Cardiac muscle cell (in vitro differentiated cells and primary cell): ENCODE measurements at regions not wholly inside any gene's neighbourhood (a gene's known extent, or its start where the extent isn't known, plus 50 kb on each side); places are given as distances from the start of the nearest gene placed in this dataset.

Source experiments
- DNase-seq, 2 donors: peaks; one replicate each; pipeline versions ENCODE4 v3.0.0 to v3.0.0-alpha.2; 2010 to 2017; ENCODE audit warnings: low read depth in 1 of 2, low spot score in 1 of 2
- H3K27ac ChIP-seq: fragments of 200-600 bp; sonication (generic); 2 replicates; pipeline ENCODE4 v1.5.1; 2016
- H3K27me3 ChIP-seq: fragments of 200-600 bp; sonication (generic); 2 replicates; pipeline ENCODE4 v1.6.0; 2016; ENCODE audit warnings: control low read depth
- H3K36me3 ChIP-seq: fragments of 200-600 bp; sonication (generic); 2 replicates; pipeline ENCODE4 v1.5.1; 2016; ENCODE audit warnings: control low read depth
- H3K4me1 ChIP-seq: fragments of 200-600 bp; sonication (generic); 2 replicates; pipeline ENCODE4 v1.8.1; 2017; ENCODE audit warnings: low read depth, mild to moderate bottlenecking, mixed run types
- H3K4me3 ChIP-seq: fragments of 200-600 bp; sonication (generic); 2 replicates; pipeline ENCODE4 v1.5.1; 2016; ENCODE audit warnings: mild to moderate bottlenecking
- H3K9me3 ChIP-seq: fragments of 200-600 bp; sonication (generic); 2 replicates; pipeline ENCODE4 v1.5.1; 2017; ENCODE audit warnings: low read depth, mild to moderate bottlenecking, control low read depth
- TF ChIP-seq, protein P1 (sequence below): IDR thresholded peaks from 2 replicates; pipeline ENCODE4 v1.5.1; 2012; ENCODE audit warnings: low read depth, mild to moderate bottlenecking, low read length

DNA sequence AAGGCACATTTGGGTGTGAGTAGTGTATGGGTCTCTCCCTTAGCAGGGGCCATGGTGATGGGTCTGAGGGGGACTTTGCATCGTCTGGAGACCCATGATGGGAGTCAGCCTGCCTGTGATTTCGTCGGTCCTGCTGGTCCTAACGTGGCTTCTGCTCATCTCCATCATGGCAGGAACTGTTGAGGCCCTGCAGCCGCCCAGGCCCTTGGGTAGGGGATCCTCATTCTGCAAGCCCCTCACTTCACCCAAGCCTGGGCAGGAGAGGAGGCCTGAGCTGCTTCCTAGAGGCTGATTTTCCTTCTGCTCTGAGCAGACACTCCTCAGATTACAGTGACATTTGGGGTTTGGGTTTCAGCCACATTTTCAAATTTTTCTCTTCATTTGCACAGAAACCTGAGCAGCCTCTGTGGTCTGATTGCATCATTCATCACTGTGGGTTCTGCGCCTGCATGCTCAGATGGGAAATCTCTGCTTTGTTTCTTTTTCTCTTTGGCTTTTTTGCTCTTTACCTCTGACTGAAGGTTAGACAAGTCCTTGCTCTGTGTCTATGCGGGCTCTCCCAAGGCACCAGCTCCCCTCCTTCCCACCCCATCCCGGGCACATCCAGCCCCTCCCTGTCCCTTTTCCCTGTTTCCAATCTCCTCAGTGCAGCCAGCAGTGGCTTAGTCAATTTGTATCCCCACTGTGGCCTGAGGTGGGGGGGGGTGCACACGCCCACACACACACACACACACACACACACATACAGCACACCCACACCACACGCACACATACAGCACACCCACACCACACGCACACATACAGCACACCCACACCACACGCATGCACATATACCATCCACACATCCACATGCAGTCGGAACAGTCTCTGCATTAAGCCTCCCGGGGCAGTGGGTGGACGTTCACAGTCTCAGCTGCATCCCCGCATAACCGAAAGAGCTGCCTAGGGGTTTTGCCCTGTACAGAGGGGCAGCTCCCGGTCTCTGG lies 305.4 kb upstream of the HS6ST1 start:
- Histone ChIP-seq H3K36me3 (no peaks in the 10 kb centered on the region), H3K9me3 (no peaks in the 10 kb centered on the region), H3K27ac (no peak overlapping the region), H3K27me3 (peaks cover 35% of the 10 kb centered on the region), H3K4me3 (no peak overlapping the region), H3K4me1 (no peaks in the 10 kb centered on the region)
- TF ChIP-seq, protein P1, sequence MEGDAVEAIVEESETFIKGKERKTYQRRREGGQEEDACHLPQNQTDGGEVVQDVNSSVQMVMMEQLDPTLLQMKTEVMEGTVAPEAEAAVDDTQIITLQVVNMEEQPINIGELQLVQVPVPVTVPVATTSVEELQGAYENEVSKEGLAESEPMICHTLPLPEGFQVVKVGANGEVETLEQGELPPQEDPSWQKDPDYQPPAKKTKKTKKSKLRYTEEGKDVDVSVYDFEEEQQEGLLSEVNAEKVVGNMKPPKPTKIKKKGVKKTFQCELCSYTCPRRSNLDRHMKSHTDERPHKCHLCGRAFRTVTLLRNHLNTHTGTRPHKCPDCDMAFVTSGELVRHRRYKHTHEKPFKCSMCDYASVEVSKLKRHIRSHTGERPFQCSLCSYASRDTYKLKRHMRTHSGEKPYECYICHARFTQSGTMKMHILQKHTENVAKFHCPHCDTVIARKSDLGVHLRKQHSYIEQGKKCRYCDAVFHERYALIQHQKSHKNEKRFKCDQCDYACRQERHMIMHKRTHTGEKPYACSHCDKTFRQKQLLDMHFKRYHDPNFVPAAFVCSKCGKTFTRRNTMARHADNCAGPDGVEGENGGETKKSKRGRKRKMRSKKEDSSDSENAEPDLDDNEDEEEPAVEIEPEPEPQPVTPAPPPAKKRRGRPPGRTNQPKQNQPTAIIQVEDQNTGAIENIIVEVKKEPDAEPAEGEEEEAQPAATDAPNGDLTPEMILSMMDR: no peak
- peak in 1 of 2 donors; percentile 94 for DNase-seq

DNA sequence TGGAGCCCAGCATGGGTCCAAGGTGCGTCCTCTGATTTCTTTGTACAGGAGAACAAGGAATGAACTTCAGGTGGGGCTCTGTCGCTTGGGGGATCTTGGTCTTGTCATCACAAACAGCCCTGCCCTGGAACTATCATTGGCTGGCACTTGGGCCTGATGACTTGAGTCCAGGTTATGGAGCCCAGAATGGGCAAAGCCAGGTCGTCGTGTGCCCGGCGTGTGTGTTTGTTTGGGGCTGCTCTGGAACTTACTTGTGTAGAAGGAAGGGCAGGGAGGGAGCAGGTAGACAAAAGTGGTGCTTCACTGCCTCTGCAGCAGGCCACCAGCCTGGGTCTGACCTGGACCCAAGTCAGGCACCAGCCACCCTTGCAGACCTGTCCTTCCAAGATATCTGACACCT lies 306.3 kb upstream of the HS6ST1 start:
- no peaks in the 10 kb centered on the region for H3K4me1 ChIP-seq
- no peak overlapping the region for H3K27ac ChIP-seq
- H3K36me3 ChIP-seq: no peaks in the 10 kb centered on the region
- H3K4me3 ChIP-seq: no peak overlapping the region
- H3K27me3 ChIP-seq: peaks cover 39% of the 10 kb centered on the region
- H3K9me3 ChIP-seq: no peaks in the 10 kb centered on the region
- no peak for DNase-seq
- TF ChIP-seq, protein P1: no peak

DNA sequence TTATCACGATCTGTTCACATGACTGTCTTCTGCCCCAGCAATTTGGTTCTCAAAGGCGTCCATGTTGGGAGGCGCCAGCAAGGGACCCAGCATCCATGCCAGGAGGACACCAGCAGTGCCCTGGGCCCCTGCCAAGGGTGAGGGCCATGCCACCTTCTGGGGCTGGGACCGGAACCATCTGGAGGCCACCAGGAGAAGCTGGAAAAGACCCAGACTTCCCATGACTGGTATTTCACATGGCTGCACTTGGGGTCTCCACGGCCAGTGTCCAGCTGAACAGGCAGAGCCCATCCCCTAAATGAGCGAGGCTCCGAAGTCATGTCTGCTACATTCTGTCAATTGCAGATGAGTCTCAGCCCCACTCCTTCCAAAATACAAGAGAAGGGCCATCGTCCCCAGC lies 306.8 kb upstream of the HS6ST1 start:
- H3K27ac ChIP-seq: no peak overlapping the region
- H3K27me3 ChIP-seq: peaks cover 39% of the 10 kb centered on the region
- TF ChIP-seq, protein P1: no peak
- H3K4me3 ChIP-seq: no peak overlapping the region
- no peaks in the 10 kb centered on the region for H3K4me1 ChIP-seq
- no peak for DNase-seq
- H3K36me3 ChIP-seq: no peaks in the 10 kb centered on the region
- no peaks in the 10 kb centered on the region for H3K9me3 ChIP-seq

DNA sequence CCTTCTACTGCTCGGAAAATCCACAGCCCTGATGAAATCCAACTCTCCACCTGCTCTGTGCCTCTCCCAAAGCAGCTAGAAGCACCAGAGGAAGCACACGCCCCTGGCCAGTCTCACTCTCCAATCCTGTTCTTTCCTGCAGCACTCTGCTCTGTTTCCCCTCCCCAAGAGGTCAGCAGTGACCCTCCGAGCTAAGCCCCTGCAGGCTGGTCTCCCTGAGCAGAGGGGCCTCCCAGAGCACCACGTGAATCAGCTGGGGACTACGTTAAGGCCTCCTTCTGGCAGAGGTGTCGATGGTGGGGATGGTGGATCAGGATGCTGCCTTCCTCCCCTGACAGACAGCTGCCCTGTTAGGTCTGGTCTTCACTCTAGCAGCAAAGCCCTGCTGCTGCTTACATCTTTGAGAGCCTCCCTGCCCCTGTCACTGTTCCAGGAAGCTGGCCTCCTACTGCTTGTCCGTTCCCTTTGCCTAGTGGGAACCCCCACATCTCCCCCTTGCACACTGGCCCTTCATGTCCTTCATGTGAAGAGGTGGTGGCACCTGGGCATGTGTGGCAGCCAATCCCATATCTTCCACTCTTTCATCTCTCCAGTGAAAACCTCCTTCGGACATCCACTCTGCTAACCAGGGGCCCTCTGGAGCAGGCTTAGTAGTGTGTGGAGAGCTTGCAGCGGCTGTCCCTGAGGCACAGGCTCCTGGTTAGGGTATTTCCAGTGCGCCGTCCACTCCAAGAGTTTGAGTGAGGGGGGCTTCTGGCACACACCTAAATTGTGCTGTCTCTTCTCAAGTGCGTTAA lies 307.5 kb upstream of the HS6ST1 start:
- DNase-seq: no peak
- Histone ChIP-seq H3K4me3 (no peak overlapping the region), H3K9me3 (no peaks in the 10 kb centered on the region), H3K4me1 (no peaks in the 10 kb centered on the region), H3K27me3 (peaks cover 39% of the 10 kb centered on the region), H3K36me3 (no peaks in the 10 kb centered on the region), H3K27ac (no peak overlapping the region)
- TF ChIP-seq, protein P1: no peak

DNA sequence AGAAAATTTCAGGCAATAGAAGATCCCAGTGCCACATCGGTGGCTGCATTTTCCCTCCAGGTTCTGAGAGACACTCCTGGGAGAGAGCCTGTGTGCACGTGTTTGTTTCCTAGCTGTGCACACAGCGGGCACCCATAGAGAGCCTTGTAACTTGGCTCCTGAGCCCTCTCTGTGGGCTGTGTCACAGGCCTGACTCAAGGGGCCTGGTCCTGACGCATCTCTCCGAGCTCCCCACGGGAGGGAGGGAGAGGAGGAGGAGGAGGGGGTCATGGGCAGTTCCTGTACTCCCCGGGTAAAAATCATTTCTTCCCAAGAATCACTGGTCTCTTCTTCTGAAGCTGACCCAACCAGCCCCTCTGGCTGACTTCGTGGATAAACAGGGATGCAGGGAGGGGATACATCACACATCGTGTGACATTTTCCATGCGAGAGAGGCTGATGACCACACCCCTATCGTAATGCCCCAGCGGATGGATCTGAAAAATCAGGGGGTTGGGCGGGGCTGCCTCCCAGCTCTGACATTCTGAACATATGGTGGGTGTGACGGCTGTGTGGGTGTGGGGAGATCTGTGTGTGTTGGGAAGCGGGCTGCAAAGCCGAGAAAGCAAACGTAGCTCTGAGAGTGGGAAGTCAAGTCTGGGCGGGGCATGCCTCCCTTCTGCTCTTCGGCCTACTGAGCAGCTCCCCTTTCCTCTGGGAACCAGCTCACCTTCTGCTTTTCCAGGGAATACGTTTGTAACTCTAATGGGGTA lies 308.3 kb upstream of the HS6ST1 start:
- no peak overlapping the region for H3K4me3 ChIP-seq
- DNase-seq: no peak

More for the DNA sequence above, 308.3 kb upstream of the HS6ST1 start:
- H3K36me3 ChIP-seq: no peaks in the 10 kb centered on the region
- TF ChIP-seq, protein P1: no peak
- H3K4me1 ChIP-seq: no peaks in the 10 kb centered on the region
- H3K27me3 ChIP-seq: peaks cover 44% of the 10 kb centered on the region
- no peaks in the 10 kb centered on the region for H3K9me3 ChIP-seq
- H3K27ac ChIP-seq: no peak overlapping the region
